ENCODE measurements at regions not wholly inside any gene's neighbourhood (a gene's known extent, or its start where the extent isn't known, plus 50 kb on each side); places are given as distances from the start of the nearest gene placed in this dataset.

DNA sequence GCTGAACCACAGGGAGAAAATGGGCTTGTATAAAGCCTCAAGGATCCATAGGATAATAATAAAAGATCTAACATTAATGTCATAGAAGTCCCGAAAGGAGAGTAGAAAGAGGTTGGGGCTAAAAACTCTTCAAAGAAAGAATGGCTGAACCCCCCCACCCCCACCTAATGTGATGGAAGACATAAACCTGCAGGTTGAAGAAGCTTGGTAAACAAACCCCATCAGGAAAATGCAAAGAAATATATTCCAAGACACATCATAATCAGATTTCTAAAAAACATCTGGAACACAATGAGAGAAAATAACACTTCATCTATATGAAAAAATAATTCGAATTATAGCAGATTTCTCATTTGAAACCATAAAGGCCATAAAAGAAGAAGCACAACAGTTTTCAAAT, 105.6 kb upstream of the BAIAP2L1 start:
- no peak for TF ChIP-seq CTCF (conservative IDR thresholded peaks at IDR 0.05; ENCODE audit: low read depth, low read length)
- TF ChIP-seq EZH2 (IDR thresholded peaks at IDR 0.05; ENCODE audit: borderline replicate concordance, low read depth, low read length, poor library complexity, severe bottlenecking), result no peak

Measured in A673 (cell line).